ENCODE measurements at regions not wholly inside any gene's neighbourhood (a gene's known extent, or its start where the extent isn't known, plus 50 kb on each side); places are given as distances from the start of the nearest gene placed in this dataset.

- TF ChIP-seq CTCF (IDR thresholded peaks at IDR 0.05 in 2 of 3, conservative IDR thresholded peaks at IDR 0.05 in 1 of 3; ENCODE audit: control insufficient read depth in 2 of 3, extremely low read depth in 1 of 3, insufficient read depth in 1 of 3, low read depth in 3 of 3, low read length in 3 of 3) (peak in 2 of 3 experiments; percentile 26 to 32; a peak in 2 of 6 replicates), EGR1 (IDR thresholded peaks at IDR 0.05; ENCODE audit: borderline replicate concordance in 1 of 2, low read depth in 2 of 2, low read length in 2 of 2) (no peak), ZSCAN29 (IDR thresholded peaks at IDR 0.05) (no peak), ZZZ3 (IDR thresholded peaks at IDR 0.05; ENCODE audit: control insufficient read depth, insufficient read length, low read depth) (no peak), BCL3 (IDR thresholded peaks at IDR 0.05; ENCODE audit: borderline replicate concordance, insufficient read depth, low read depth, low read length, poor library complexity, severe bottlenecking) (no peak)
These were observed 112.8 kb upstream of the DMD start for GRCh38 chrX:33324099-33324498.
